Adrenal gland (tissue), 5 donors: ENCODE measurements at regions not wholly inside any gene's neighbourhood (a gene's known extent, or its start where the extent isn't known, plus 50 kb on each side); places are given as distances from the start of the nearest gene placed in this dataset.

ENCODE experiments used
- CTCF ChIP-seq, 6 experiments: fragments of 450-650 bp in 4 of 6; fragments of 200-600 bp in 2 of 6; sonication (generic) in 1 of 6; IDR thresholded peaks; 1 replicate in 5 of 6; 2 replicates in 1 of 6; pipeline versions ENCODE4 v1.5.1 to v1.8.0; 2016 to 2021; ENCODE audit warnings: antibody characterized with exemption in 6 of 6, mild to moderate bottlenecking in 2 of 6, moderate library complexity in 1 of 6
- POLR2A ChIP-seq, 2 donors: fragments of 450-650 bp; IDR thresholded peaks; one replicate each; pipeline ENCODE4 v1.6.1; 2017; ENCODE audit warnings: antibody characterized with exemption in 2 of 2, mild to moderate bottlenecking in 2 of 2, moderate library complexity in 1 of 2
- donor health status: DM: no; HTN: no; CAD: no.

- TF ChIP-seq POLR2A (IDR thresholded peaks at IDR 0.05) (no peak), CTCF (IDR thresholded peaks at IDR 0.05) (no peak)
Observed at GRCh38 chr12:89029961-89030360, 322.3 kb downstream of the DUSP6 start.
